ENCODE measurements at regions not wholly inside any gene's neighbourhood (a gene's known extent, or its start where the extent isn't known, plus 50 kb on each side); places are given as distances from the start of the nearest gene placed in this dataset.
"Not testable (repeated sequence)": the region's sequence is repeated elsewhere in the genome, so short reads cannot be mapped to it uniquely, and the experiment has no call there.

GRCh38 chr4:14902342-14902741 is 99.9 kb upstream of the CPEB2 start:
- no peak for DNase-seq

GRCh38 chr4:14903321-14903720 is 99.0 kb upstream of the CPEB2 start:
- DNase-seq, result no peak

- DNase-seq, result no peak
Measured at GRCh38 chr4:14906805-14907204, 95.5 kb upstream of the CPEB2 start.

- no peak for DNase-seq
Measured at GRCh38 chr4:14908635-14909034, 93.6 kb upstream of the CPEB2 start.

- no peak for DNase-seq
Measured at GRCh38 chr4:14910411-14910810, 91.9 kb upstream of the CPEB2 start.

GRCh38 chr4:14912426-14912825 is 89.9 kb upstream of the CPEB2 start:
- no peak for DNase-seq

GRCh38 chr4:14915018-14915417 is 87.3 kb upstream of the CPEB2 start:
- DNase-seq, result no peak

- DNase-seq, result no peak
Measured at GRCh38 chr4:14916554-14917297, 85.6 kb upstream of the CPEB2 start.

GRCh38 chr4:14917298-14917633 is 85.0 kb upstream of the CPEB2 start:
- DNase-seq, result no peak

GRCh38 chr4:14918336-14918735 is 83.9 kb upstream of the CPEB2 start:
- DNase-seq, result no peak

GRCh38 chr4:14919785-14920184 is 82.5 kb upstream of the CPEB2 start:
- no peak for DNase-seq

GRCh38 chr4:14920237-14920636 is 82.0 kb upstream of the CPEB2 start:
- DNase-seq, result no peak

GRCh38 chr4:14920759-14921320 is 81.4 kb upstream of the CPEB2 start:
- no peak for DNase-seq

GRCh38 chr4:14921781-14922180 is 80.5 kb upstream of the CPEB2 start:
- not testable (repeated sequence) for DNase-seq

- no peak for DNase-seq
Measured at GRCh38 chr4:14924076-14924811, 78.0 kb upstream of the CPEB2 start.

- no peak for DNase-seq
Measured at GRCh38 chr4:14924812-14925344, 77.4 kb upstream of the CPEB2 start.

- DNase-seq, result no peak
Measured at GRCh38 chr4:14925471-14925870, 76.8 kb upstream of the CPEB2 start.

GRCh38 chr4:14926368-14926767 is 75.9 kb upstream of the CPEB2 start:
- no peak for DNase-seq

- peak in 1 of 2 experiments; percentile 27 for DNase-seq
Measured at GRCh38 chr4:14928035-14928434, 74.2 kb upstream of the CPEB2 start.

- DNase-seq, result no peak
Measured at GRCh38 chr4:14929669-14930068, 72.6 kb upstream of the CPEB2 start.

- no peak for DNase-seq
Measured at GRCh38 chr4:14934704-14935390, 67.4 kb upstream of the CPEB2 start.

GRCh38 chr4:14943749-14944148 is 58.5 kb upstream of the CPEB2 start:
- no peak for DNase-seq

- no peak for DNase-seq
Measured at GRCh38 chr4:14952352-14952751, 49.9 kb upstream of the CPEB2 start.
